ENCODE measurements at regions not wholly inside any gene's neighbourhood (a gene's known extent, or its start where the extent isn't known, plus 50 kb on each side); places are given as distances from the start of the nearest gene placed in this dataset.

DNA sequence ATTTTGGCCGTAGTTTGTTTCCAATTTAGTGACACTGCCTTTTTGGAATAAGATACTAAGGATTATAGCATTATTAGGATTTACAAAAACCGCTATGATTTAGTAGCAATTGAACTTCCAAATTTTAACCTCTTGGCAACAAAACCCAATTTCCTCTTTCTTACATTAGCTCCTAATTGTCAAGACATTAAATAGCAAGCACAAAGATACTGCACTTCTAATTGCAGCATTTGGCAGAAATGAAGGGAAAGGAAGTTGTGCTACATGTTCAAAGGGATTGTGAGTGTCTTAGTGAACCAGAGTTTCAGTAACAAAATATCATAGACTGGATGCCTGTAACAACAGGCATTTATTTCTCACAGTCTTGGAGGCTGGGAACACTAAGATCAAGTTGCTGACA is 99.9 kb downstream of the NUF2 start:
- TF ChIP-seq, protein P1, sequence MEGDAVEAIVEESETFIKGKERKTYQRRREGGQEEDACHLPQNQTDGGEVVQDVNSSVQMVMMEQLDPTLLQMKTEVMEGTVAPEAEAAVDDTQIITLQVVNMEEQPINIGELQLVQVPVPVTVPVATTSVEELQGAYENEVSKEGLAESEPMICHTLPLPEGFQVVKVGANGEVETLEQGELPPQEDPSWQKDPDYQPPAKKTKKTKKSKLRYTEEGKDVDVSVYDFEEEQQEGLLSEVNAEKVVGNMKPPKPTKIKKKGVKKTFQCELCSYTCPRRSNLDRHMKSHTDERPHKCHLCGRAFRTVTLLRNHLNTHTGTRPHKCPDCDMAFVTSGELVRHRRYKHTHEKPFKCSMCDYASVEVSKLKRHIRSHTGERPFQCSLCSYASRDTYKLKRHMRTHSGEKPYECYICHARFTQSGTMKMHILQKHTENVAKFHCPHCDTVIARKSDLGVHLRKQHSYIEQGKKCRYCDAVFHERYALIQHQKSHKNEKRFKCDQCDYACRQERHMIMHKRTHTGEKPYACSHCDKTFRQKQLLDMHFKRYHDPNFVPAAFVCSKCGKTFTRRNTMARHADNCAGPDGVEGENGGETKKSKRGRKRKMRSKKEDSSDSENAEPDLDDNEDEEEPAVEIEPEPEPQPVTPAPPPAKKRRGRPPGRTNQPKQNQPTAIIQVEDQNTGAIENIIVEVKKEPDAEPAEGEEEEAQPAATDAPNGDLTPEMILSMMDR (IDR thresholded peaks at IDR 0.05; ENCODE audit: insufficient read depth, low read depth, low read length) = no peak
- no peak for TF ChIP-seq EZH2 (IDR thresholded peaks at IDR 0.05; ENCODE audit: insufficient read depth, low read length)

Measured in astrocyte (in vitro differentiated cells and primary cell).